T-cell (primary cell): ENCODE measurements at regions not wholly inside any gene's neighbourhood (a gene's known extent, or its start where the extent isn't known, plus 50 kb on each side); places are given as distances from the start of the nearest gene placed in this dataset.

Experiments
- ATAC-seq, 4 experiments: fragments of 200-7000 bp in 3 of 4; fragments of 150-1000 bp in 1 of 4; cut with Tn5 transposase; replicated peaks in 1 of 4; 1 replicate in 3 of 4; 2 replicates in 1 of 4; pipeline ENCODE4 v1.10.0; 2021; ENCODE audit warnings: moderate library complexity in 3 of 4, mild to moderate bottlenecking in 2 of 4, moderate number of reproducible peaks in 1 of 4
- CTCF ChIA-PET, 2 donors: fragments of 300-600 bp; sonication (Branson Sonifier 250); formaldehyde crosslinking; loops; one replicate each; lab custom pipeline; 2022; ENCODE audit warnings: antibody characterized with exemption in 2 of 2; lab: Charles Lee
- POLR2A ChIA-PET, 2 donors: fragments of 300-600 bp; sonication (Branson Sonifier 250); formaldehyde crosslinking; loops; one replicate each; lab custom pipeline; 2022; ENCODE audit warnings: antibody characterized with exemption in 2 of 2; lab: Charles Lee
- DNase-seq, 35 experiments: peaks; one replicate each; pipeline versions ENCODE4 v3.0.0 to v3.0.0-alpha.2; 2013 to 2023
- H3K27ac ChIP-seq: one replicate; pipeline ENCODE4 v1.5.1; 2013; ENCODE audit warnings: low read length
- H3K27me3 ChIP-seq, 2 experiments: replicated peaks in 1 of 2; 1 replicate in 1 of 2; 2 replicates in 1 of 2; pipeline versions ENCODE4 v1.6.1 to v1.7.0; 2013; ENCODE audit warnings: low read length in 1 of 2, mixed read lengths in 1 of 2; ENCODE audit not compliant: control insufficient read depth in 2 of 2, insufficient read depth in 2 of 2; ENCODE audit errors: extremely low read depth in 1 of 2
- H3K36me3 ChIP-seq, 2 donors: 1 replicate in 1 of 2; 2 replicates in 1 of 2; pipeline versions ENCODE4 v1.6.1 to v1.7.0; 2013; ENCODE audit warnings: low read length in 1 of 2; ENCODE audit not compliant: control insufficient read depth in 2 of 2, insufficient read depth in 1 of 2; ENCODE audit errors: extremely low read depth in 1 of 2
- H3K4me1 ChIP-seq, 2 experiments: 1 replicate in 1 of 2; 2 replicates in 1 of 2; pipeline versions ENCODE4 v1.6.1 to v1.7.0; 2013; ENCODE audit warnings: low read length in 2 of 2, mixed read lengths in 1 of 2; ENCODE audit not compliant: insufficient read depth in 2 of 2, control insufficient read depth in 1 of 2; ENCODE audit errors: extremely low read depth in 1 of 2
- H3K4me3 ChIP-seq, 2 donors: 1 replicate in 1 of 2; 2 replicates in 1 of 2; pipeline versions ENCODE4 v1.5.1 to v1.7.0; 2013; ENCODE audit warnings: mild to moderate bottlenecking in 2 of 2, low read length in 1 of 2, moderate library complexity in 1 of 2; ENCODE audit not compliant: control insufficient read depth in 1 of 2; ENCODE audit errors: extremely low read depth in 1 of 2
- H3K9me3 ChIP-seq: 2 replicates; pipeline ENCODE4 v1.7.0; 2013
- H3K27ac Mint-ChIP-seq, 2 donors: one replicate each; pipeline ENCODE4 v1.8.0; 2020 to 2021; ENCODE audit warnings: mild to moderate bottlenecking in 2 of 2, mixed read lengths in 2 of 2
- H3K27me3 Mint-ChIP-seq, 2 donors: one replicate each; pipeline ENCODE4 v1.8.0; 2021 to 2022; ENCODE audit warnings: mixed read lengths in 2 of 2
- H3K36me3 Mint-ChIP-seq: one replicate; pipeline ENCODE4 v1.8.0; 2021; ENCODE audit warnings: mixed read lengths
- H3K4me1 Mint-ChIP-seq, 3 donors: one replicate each; pipeline ENCODE4 v1.8.0; 2020 to 2022; ENCODE audit warnings: mixed read lengths in 3 of 3, mild to moderate bottlenecking in 1 of 3
- H3K4me3 Mint-ChIP-seq, 3 donors: one replicate each; pipeline ENCODE4 v1.8.0; 2020 to 2022; ENCODE audit warnings: mild to moderate bottlenecking in 3 of 3, mixed read lengths in 3 of 3, moderate library complexity in 3 of 3
- H3K9me3 Mint-ChIP-seq, 3 donors: one replicate each; pipeline ENCODE4 v1.8.0; 2020 to 2022; ENCODE audit warnings: mixed read lengths in 3 of 3
- WGBS: methylation state at CpG from one replicate; pipeline ENCODE4 v1.1.5; 2013; ENCODE audit warnings: missing lambda C conversion rate; ENCODE audit not compliant: insufficient coverage; 5-methylcytosine and 5-hydroxymethylcytosine counted together

- CTCF ChIA-PET = no interaction called here
- H3K4me3 ChIP-seq = no peak overlapping the region
- H3K4me1 ChIP-seq = no peaks in the 10 kb centered on the region
- no peak for ATAC-seq
- H3K36me3 ChIP-seq = no peaks in the 10 kb centered on the region
- no peak for DNase-seq
- no peaks in the 10 kb centered on the region for H3K4me1 Mint-ChIP-seq
- no peaks in the 10 kb centered on the region for H3K9me3 ChIP-seq
- no peaks in the 10 kb centered on the region for H3K27me3 Mint-ChIP-seq
- WGBS = no CpG with 5 or more reads among the region's 2 CpGs
- no peaks in the 10 kb centered on the region for H3K27me3 ChIP-seq
- no peak overlapping the region for H3K4me3 Mint-ChIP-seq
- peaks cover 0 to 9% (median 2%) of the 10 kb centered on the region in 3 donors for H3K9me3 Mint-ChIP-seq
- no peaks in the 10 kb centered on the region for H3K36me3 Mint-ChIP-seq
- POLR2A ChIA-PET = no interaction called here
- H3K27ac ChIP-seq = no peak overlapping the region
- H3K27ac Mint-ChIP-seq = no peak overlapping the region
These were observed 603.5 kb upstream of the ADAMTS5 start for GRCh38 chr21:27570306-27570868.

DNA sequence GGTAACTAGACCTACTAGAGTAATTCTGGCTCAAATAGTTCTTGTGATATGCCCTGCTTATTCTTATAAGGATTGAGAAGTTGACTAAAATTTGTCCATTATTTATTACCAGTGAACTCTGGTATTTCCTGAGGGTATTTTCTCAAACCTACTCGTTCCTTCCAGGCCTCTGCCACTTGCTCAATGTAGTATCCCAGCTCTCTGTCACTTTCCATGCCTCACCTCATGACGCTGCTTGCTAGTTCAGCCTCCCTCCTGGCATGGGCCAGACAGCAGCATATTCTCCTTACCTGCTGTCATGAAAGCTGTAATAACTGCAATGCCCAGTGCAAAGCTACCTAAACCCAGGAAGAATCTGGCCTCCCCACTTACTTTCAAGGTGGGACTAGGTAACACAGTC lies 602.9 kb upstream of the ADAMTS5 start:
- Histone ChIP-seq H3K4me1 (no peaks in the 10 kb centered on the region), H3K9me3 (no peaks in the 10 kb centered on the region), H3K36me3 (no peaks in the 10 kb centered on the region), H3K27me3 (no peaks in the 10 kb centered on the region), H3K4me3 (no peak overlapping the region), H3K27ac (no peak overlapping the region)
- no peak overlapping the region for H3K27ac Mint-ChIP-seq
- H3K9me3 Mint-ChIP-seq = peaks cover 0 to 9% (median 2%) of the 10 kb centered on the region in 3 donors
- WGBS = 83% methylated on average over 1 of the region's 2 CpGs
- H3K4me3 Mint-ChIP-seq = no peak overlapping the region
- ATAC-seq = no peak
- no peaks in the 10 kb centered on the region for H3K4me1 Mint-ChIP-seq
- no peaks in the 10 kb centered on the region for H3K27me3 Mint-ChIP-seq
- DNase-seq = no peak
- ChIA-PET POLR2A (no interaction called here), CTCF (no interaction called here)
- H3K36me3 Mint-ChIP-seq = no peaks in the 10 kb centered on the region

DNA sequence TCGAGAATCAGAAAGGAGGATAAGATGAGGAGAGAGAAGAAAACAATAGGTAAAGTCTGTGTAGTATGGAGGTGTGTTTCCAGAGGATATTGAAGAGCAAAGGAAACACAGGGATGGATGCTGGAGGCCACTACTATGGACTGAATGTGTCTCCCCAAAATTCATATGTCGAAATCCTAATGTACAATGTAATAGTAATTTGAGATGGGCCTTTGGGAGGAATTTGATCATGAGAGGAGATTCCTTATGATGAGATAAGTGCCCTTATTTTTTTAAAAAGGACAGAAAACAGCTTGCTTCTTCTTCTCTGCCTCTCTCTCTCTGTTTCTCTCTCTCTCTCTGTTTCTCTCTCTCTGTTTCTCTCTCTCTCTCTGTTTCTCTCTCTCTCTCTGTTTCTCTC lies 602.2 kb upstream of the ADAMTS5 start:
- no peaks in the 10 kb centered on the region for H3K27me3 ChIP-seq
- no peak for ATAC-seq
- H3K27ac ChIP-seq = no peak overlapping the region
- no peak for DNase-seq
- Mint-ChIP-seq H3K27ac (no peak overlapping the region), H3K9me3 (peaks cover 0 to 7% (median 2%) of the 10 kb centered on the region in 3 donors), H3K27me3 (no peaks in the 10 kb centered on the region), H3K4me1 (no peaks in the 10 kb centered on the region), H3K4me3 (no peak overlapping the region), H3K36me3 (no peaks in the 10 kb centered on the region)
- no peaks in the 10 kb centered on the region for H3K9me3 ChIP-seq
- WGBS = 44% methylated on average over 1 of the region's 2 CpGs
- CTCF ChIA-PET = no interaction called here
- H3K4me1 ChIP-seq = no peaks in the 10 kb centered on the region
- POLR2A ChIA-PET = no interaction called here
- no peaks in the 10 kb centered on the region for H3K36me3 ChIP-seq
- H3K4me3 ChIP-seq = no peak overlapping the region

DNA sequence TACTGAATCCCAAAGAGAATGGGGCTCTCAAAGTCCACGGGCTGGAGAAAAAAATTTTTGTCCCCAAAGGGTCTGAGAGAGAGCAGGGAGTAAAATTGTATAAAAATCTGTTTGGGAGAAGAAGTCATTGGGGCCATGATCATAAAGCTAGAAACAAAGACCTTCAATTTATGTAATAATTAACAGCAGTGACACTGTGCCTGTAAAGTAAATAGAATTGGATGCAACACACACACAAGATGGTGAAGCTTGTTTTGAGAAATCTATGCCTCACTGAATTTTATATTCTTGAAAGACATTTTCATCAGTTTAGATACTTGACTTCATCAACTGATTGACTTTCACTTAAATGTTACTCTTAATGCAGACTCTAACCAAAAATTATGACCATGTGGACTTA lies 600.5 kb upstream of the ADAMTS5 start:
- no peaks in the 10 kb centered on the region for H3K9me3 ChIP-seq
- no peaks in the 10 kb centered on the region for H3K4me1 ChIP-seq
- Mint-ChIP-seq H3K27ac (no peak overlapping the region), H3K4me1 (no peaks in the 10 kb centered on the region), H3K9me3 (peaks cover 0 to 2% (median 0%) of the 10 kb centered on the region in 3 donors), H3K36me3 (no peaks in the 10 kb centered on the region), H3K27me3 (no peaks in the 10 kb centered on the region), H3K4me3 (no peak overlapping the region)
- DNase-seq (no peak), ATAC-seq (no peak)
- H3K4me3 ChIP-seq = no peak overlapping the region
- no peak overlapping the region for H3K27ac ChIP-seq
- ChIA-PET POLR2A (no interaction called here), CTCF (no interaction called here)
- no peaks in the 10 kb centered on the region for H3K36me3 ChIP-seq
- no peaks in the 10 kb centered on the region for H3K27me3 ChIP-seq
- no CpG with 5 or more reads among the region's 1 CpG for WGBS

GRCh38 chr21:27566521-27566920 lies 599.6 kb upstream of the ADAMTS5 start:
- DNase-seq (no peak), ATAC-seq (no peak)
- Mint-ChIP-seq H3K4me3 (no peak overlapping the region), H3K27me3 (no peaks in the 10 kb centered on the region), H3K9me3 (peaks cover 0 to 2% (median 0%) of the 10 kb centered on the region in 3 donors), H3K27ac (no peak overlapping the region), H3K36me3 (no peaks in the 10 kb centered on the region), H3K4me1 (no peaks in the 10 kb centered on the region)
- Histone ChIP-seq H3K36me3 (no peaks in the 10 kb centered on the region), H3K9me3 (no peaks in the 10 kb centered on the region), H3K4me1 (no peaks in the 10 kb centered on the region), H3K4me3 (no peak overlapping the region), H3K27me3 (no peaks in the 10 kb centered on the region), H3K27ac (no peak overlapping the region)
- ChIA-PET POLR2A (no interaction called here), CTCF (no interaction called here)
- 100% methylated on average over 3 of the region's 6 CpGs for WGBS

GRCh38 chr21:27565364-27565763 lies 598.5 kb upstream of the ADAMTS5 start:
- Mint-ChIP-seq H3K27ac (no peak overlapping the region), H3K27me3 (no peaks in the 10 kb centered on the region), H3K36me3 (no peaks in the 10 kb centered on the region), H3K4me1 (no peaks in the 10 kb centered on the region), H3K9me3 (peaks cover 0 to 2% (median 0%) of the 10 kb centered on the region in 3 donors), H3K4me3 (no peak overlapping the region)
- 100% methylated on average over 1 of the region's 1 CpG for WGBS
- Histone ChIP-seq H3K27ac (no peak overlapping the region), H3K4me1 (no peaks in the 10 kb centered on the region), H3K4me3 (no peak overlapping the region), H3K9me3 (no peaks in the 10 kb centered on the region), H3K36me3 (no peaks in the 10 kb centered on the region), H3K27me3 (no peaks in the 10 kb centered on the region)
- ChIA-PET POLR2A (no interaction called here), CTCF (no interaction called here)
- no peak for ATAC-seq
- DNase-seq = no peak
